ENCODE measurements at regions not wholly inside any gene's neighbourhood (a gene's known extent, or its start where the extent isn't known, plus 50 kb on each side); places are given as distances from the start of the nearest gene placed in this dataset.

DNA sequence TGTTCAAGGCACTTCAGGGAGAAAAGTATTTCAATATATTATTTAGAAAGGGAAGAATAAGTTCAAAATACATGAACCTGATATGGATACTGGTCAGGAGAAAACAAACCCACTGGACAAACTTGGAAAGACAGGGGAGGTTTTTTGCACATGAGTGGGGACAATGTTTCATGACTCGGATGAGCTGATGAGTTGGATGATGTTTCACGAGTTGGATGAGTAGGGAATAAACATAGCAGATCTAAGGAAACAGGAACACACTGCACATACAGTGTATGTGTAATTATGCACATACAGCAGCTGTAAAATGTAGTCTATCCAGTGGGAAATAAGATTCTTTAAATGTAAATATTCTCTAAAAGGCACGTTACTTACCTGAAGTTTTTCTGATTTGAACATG lies 682.9 kb upstream of the ADAMTS5 start:
- WGBS (ENCODE audit: insufficient coverage): 100% methylated on average over 1 of the region's 3 CpGs
- no peak overlapping the region for H3K27ac ChIP-seq (ENCODE audit: low read depth in 1 of 2, low read length in 2 of 2)
- Mint-ChIP-seq H3K27me3 (ENCODE audit: low read depth in 3 of 3) (no peaks in the 10 kb centered on the region), H3K9me3 (peaks cover 0 to 3% (median 0%) of the 10 kb centered on the region in 7 donors), H3K27ac (no peak overlapping the region), H3K4me1 (no peaks in the 10 kb centered on the region), H3K36me3 (no peaks in the 10 kb centered on the region), H3K4me3 (no peak overlapping the region)
- DNase-seq: no peak
- no peak overlapping the region for H3K4me2 ChIP-seq (replicated peaks; ENCODE audit: extremely low read depth, low read length, poor library complexity, severe bottlenecking)
- H3K79me2 ChIP-seq (ENCODE audit: insufficient read depth, low read length): no peaks in the 10 kb centered on the region
- H3K9ac ChIP-seq (ENCODE audit: insufficient read depth, low read length, poor library complexity, severe bottlenecking): no peak overlapping the region
- no peaks in the 10 kb centered on the region for H3K4me1 ChIP-seq (ENCODE audit: control insufficient read depth in 1 of 2, insufficient read depth in 2 of 2, low read length in 2 of 2)
- no peaks in the 10 kb centered on the region for H3K36me3 ChIP-seq (replicated peaks in 1 of 2; ENCODE audit: control insufficient read depth in 1 of 2, insufficient read depth in 2 of 2, low read length in 2 of 2)
- H4K20me1 ChIP-seq (ENCODE audit: insufficient read depth, low read length): no peaks in the 10 kb centered on the region
- H3K27me3 ChIP-seq (ENCODE audit: control insufficient read depth in 2 of 2, insufficient read depth in 2 of 2, low read length in 2 of 2): no peaks in the 10 kb centered on the region
- H2AFZ ChIP-seq (ENCODE audit: insufficient read depth, low read depth, low read length, poor library complexity, severe bottlenecking): no peak overlapping the region
- intact Hi-C loops (cut with micrococcal nuclease): no loop called here
- H3K4me3 ChIP-seq (replicated peaks in 1 of 3; ENCODE audit: low read depth in 2 of 3, low read length in 3 of 3): no peak overlapping the region
- TF ChIP-seq, protein P1, sequence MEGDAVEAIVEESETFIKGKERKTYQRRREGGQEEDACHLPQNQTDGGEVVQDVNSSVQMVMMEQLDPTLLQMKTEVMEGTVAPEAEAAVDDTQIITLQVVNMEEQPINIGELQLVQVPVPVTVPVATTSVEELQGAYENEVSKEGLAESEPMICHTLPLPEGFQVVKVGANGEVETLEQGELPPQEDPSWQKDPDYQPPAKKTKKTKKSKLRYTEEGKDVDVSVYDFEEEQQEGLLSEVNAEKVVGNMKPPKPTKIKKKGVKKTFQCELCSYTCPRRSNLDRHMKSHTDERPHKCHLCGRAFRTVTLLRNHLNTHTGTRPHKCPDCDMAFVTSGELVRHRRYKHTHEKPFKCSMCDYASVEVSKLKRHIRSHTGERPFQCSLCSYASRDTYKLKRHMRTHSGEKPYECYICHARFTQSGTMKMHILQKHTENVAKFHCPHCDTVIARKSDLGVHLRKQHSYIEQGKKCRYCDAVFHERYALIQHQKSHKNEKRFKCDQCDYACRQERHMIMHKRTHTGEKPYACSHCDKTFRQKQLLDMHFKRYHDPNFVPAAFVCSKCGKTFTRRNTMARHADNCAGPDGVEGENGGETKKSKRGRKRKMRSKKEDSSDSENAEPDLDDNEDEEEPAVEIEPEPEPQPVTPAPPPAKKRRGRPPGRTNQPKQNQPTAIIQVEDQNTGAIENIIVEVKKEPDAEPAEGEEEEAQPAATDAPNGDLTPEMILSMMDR (IDR thresholded peaks at IDR 0.05): no peak
- H3K9me3 ChIP-seq (replicated peaks in 1 of 2; ENCODE audit: control insufficient read depth in 1 of 2, insufficient read depth in 1 of 2, low read length in 2 of 2): no peaks in the 10 kb centered on the region

DNA sequence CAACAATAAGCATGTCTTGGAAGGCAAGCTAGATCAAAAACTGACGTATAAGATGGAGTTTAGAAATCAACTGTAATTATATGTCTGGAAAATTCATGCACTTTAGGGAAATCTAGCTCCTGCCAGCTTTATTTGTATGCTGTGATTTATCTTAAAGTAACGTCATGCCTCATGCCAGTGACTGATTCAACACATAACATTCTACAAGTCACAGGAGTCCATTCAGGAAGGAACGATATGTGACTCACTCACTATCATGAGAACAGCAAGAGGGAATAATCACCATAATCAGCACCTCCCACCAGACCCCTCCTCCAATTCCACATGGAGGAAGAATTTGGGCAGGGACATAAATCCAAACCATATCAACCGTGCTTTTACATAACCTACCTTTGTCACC lies 682.4 kb upstream of the ADAMTS5 start:
- Histone ChIP-seq H3K4me3 (replicated peaks in 1 of 3; ENCODE audit: low read depth in 2 of 3, low read length in 3 of 3) (no peak overlapping the region), H2AFZ (ENCODE audit: insufficient read depth, low read depth, low read length, poor library complexity, severe bottlenecking) (no peak overlapping the region), H3K9me3 (replicated peaks in 1 of 2; ENCODE audit: control insufficient read depth in 1 of 2, insufficient read depth in 1 of 2, low read length in 2 of 2) (no peaks in the 10 kb centered on the region), H3K27me3 (ENCODE audit: control insufficient read depth in 2 of 2, insufficient read depth in 2 of 2, low read length in 2 of 2) (no peaks in the 10 kb centered on the region), H3K27ac (ENCODE audit: low read depth in 1 of 2, low read length in 2 of 2) (no peak overlapping the region), H4K20me1 (ENCODE audit: insufficient read depth, low read length) (no peaks in the 10 kb centered on the region), H3K4me1 (ENCODE audit: control insufficient read depth in 1 of 2, insufficient read depth in 2 of 2, low read length in 2 of 2) (no peaks in the 10 kb centered on the region), H3K79me2 (ENCODE audit: insufficient read depth, low read length) (no peaks in the 10 kb centered on the region), H3K9ac (ENCODE audit: insufficient read depth, low read length, poor library complexity, severe bottlenecking) (no peak overlapping the region), H3K4me2 (replicated peaks; ENCODE audit: extremely low read depth, low read length, poor library complexity, severe bottlenecking) (no peak overlapping the region), H3K36me3 (replicated peaks in 1 of 2; ENCODE audit: control insufficient read depth in 1 of 2, insufficient read depth in 2 of 2, low read length in 2 of 2) (no peaks in the 10 kb centered on the region)
- Mint-ChIP-seq H3K4me1 (no peaks in the 10 kb centered on the region), H3K9me3 (peaks cover 0 to 5% (median 0%) of the 10 kb centered on the region in 7 donors), H3K27ac (no peak overlapping the region), H3K36me3 (no peaks in the 10 kb centered on the region), H3K27me3 (ENCODE audit: low read depth in 3 of 3) (no peaks in the 10 kb centered on the region), H3K4me3 (no peak overlapping the region)
- 100% methylated on average over 1 of the region's 4 CpGs for WGBS (ENCODE audit: insufficient coverage)
- intact Hi-C loops (cut with micrococcal nuclease): no loop called here
- TF ChIP-seq, protein P1 (IDR thresholded peaks at IDR 0.05): no peak
- DNase-seq: no peak
